Gastroesophageal sphincter (tissue), 3 donors: ENCODE measurements at regions not wholly inside any gene's neighbourhood (a gene's known extent, or its start where the extent isn't known, plus 50 kb on each side); places are given as distances from the start of the nearest gene placed in this dataset.

ENCODE experiments used
- POLR2A ChIP-seq, 2 donors: fragments of 450-650 bp; IDR thresholded peaks; one replicate each; pipeline ENCODE4 v1.6.1; 2017; ENCODE audit warnings: antibody characterized with exemption in 2 of 2, mild to moderate bottlenecking in 2 of 2, moderate library complexity in 1 of 2
- POLR2AphosphoS5 ChIP-seq: sonication (generic); formaldehyde crosslinking; IDR thresholded peaks from one replicate; pipeline ENCODE4 v1.6.1; 2017; ENCODE audit warnings: antibody characterized with exemption
- TF ChIP-seq, protein P1 (sequence below), 4 experiments: fragments of 200-600 bp in 2 of 4; fragments of 450-650 bp in 2 of 4; sonication (generic) in 1 of 4; IDR thresholded peaks; one replicate each; pipeline ENCODE4 v1.5.1; 2017 to 2019; ENCODE audit warnings: antibody characterized with exemption in 4 of 4, mild to moderate bottlenecking in 2 of 4, moderate library complexity in 2 of 4

DNA sequence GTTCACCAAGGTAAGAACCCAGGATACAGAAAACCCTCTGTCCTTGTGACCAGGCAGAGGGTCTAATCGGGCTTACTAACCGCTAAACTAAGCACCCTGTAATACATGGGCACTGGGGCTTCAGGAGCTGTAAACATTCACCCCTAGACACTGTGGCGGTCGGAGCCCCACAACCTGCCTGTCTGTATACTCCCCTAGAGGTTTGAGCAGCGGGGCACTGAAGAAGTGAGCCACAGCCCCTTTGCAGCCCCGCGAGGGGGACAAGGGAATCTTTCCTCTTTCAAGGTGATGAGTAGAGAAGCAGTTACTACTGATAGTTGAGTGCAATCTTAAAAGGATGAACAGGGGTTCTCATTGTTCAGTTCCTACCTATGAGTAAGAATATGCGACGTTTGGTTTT lies 397.2 kb downstream of the AEBP2 start:
- TF ChIP-seq, protein P1, sequence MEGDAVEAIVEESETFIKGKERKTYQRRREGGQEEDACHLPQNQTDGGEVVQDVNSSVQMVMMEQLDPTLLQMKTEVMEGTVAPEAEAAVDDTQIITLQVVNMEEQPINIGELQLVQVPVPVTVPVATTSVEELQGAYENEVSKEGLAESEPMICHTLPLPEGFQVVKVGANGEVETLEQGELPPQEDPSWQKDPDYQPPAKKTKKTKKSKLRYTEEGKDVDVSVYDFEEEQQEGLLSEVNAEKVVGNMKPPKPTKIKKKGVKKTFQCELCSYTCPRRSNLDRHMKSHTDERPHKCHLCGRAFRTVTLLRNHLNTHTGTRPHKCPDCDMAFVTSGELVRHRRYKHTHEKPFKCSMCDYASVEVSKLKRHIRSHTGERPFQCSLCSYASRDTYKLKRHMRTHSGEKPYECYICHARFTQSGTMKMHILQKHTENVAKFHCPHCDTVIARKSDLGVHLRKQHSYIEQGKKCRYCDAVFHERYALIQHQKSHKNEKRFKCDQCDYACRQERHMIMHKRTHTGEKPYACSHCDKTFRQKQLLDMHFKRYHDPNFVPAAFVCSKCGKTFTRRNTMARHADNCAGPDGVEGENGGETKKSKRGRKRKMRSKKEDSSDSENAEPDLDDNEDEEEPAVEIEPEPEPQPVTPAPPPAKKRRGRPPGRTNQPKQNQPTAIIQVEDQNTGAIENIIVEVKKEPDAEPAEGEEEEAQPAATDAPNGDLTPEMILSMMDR (IDR thresholded peaks at IDR 0.05) = no peak
- TF ChIP-seq POLR2A (IDR thresholded peaks at IDR 0.05) (no peak), POLR2AphosphoS5 (no peak)
